GM12878 (cell line): ENCODE measurements at regions not wholly inside any gene's neighbourhood (a gene's known extent, or its start where the extent isn't known, plus 50 kb on each side); places are given as distances from the start of the nearest gene placed in this dataset.
A peak's percentile ranks its signal among the peaks of the same experiment; 100 is the strongest.

Experiments used
- ATAC-seq: fragments of 200-7000 bp; cut with Tn5 transposase; 3 replicates; pipeline ENCODE4 v1.9.1; 2020; ENCODE audit warnings: mild to moderate bottlenecking, moderate library complexity
- BruUV-seq: library from RNA; stranded (reverse); fragments of 400-500 nt; replicated peaks from 2 replicates; lab custom pipeline; 2021; lab: Mats Ljungman, UMichigan
- CTCF ChIA-PET: fragments of 300-600 bp; sonication (Branson Sonifier 250); formaldehyde crosslinking; extraction: SDS; loops from one replicate; lab custom pipeline; 2021; ENCODE audit warnings: inconsistent platforms; lab: Yijun Ruan, JAX
- POLR2A ChIA-PET: fragments of 350-600 bp; formaldehyde crosslinking; extraction: SDS; loops from one replicate; lab custom pipeline; 2021; ENCODE audit warnings: inconsistent platforms; lab: Charles Lee
- RAD21 ChIA-PET: fragments of 300-600 bp; sonication (Branson Sonifier 250); formaldehyde crosslinking; loops from one replicate; lab custom pipeline; 2023; ENCODE audit warnings: antibody characterized with exemption; ENCODE audit not compliant: unreplicated experiment; lab: Charles Lee
- SMC1A ChIA-PET: fragments of 300-600 bp; sonication (Branson Sonifier 250); formaldehyde crosslinking; loops from one replicate; lab custom pipeline; 2023; ENCODE audit not compliant: unreplicated experiment, uncharacterized antibody; lab: Charles Lee
- DNase-seq: peaks from one replicate; pipeline ENCODE4 v3.0.0-alpha.2; 2011; ENCODE audit warnings: low read depth, low spot score
- FAIRE-seq: peaks from 3 replicates; lab custom pipeline; 2011; peaks lifted over from hg19 to GRCh38; lab: Jason Lieb, UNC
- H2AFZ ChIP-seq: 2 replicates; pipeline ENCODE4 v1.6.0; 2011; ENCODE audit warnings: low read depth, low read length, control low read depth; ENCODE audit not compliant: control insufficient read depth
- H3K27ac ChIP-seq: 2 replicates; pipeline ENCODE4 v1.5.1; 2011; ENCODE audit warnings: control low read depth; ENCODE audit not compliant: control insufficient read depth, insufficient read depth
- H3K27me3 ChIP-seq, 2 experiments: replicated peaks in 1 of 2; 2 replicates each; pipeline versions ENCODE4 v1.6.0 to v1.6.1; 2011; ENCODE audit warnings: low read length in 1 of 2; ENCODE audit not compliant: control insufficient read depth in 2 of 2, insufficient read depth in 2 of 2
- H3K36me3 ChIP-seq, 2 experiments: 2 replicates each; pipeline ENCODE4 v1.5.1; 2011; ENCODE audit warnings: low read length in 1 of 2; ENCODE audit not compliant: control insufficient read depth in 2 of 2, insufficient read depth in 2 of 2
- H3K4me1 ChIP-seq: 2 replicates; pipeline ENCODE4 v1.6.1; 2011; ENCODE audit warnings: mild to moderate bottlenecking, low read length, moderate library complexity, mixed read lengths; ENCODE audit not compliant: control insufficient read depth, insufficient read depth
- H3K4me2 ChIP-seq: 2 replicates; pipeline ENCODE4 v1.6.0; 2011; ENCODE audit warnings: control low read depth; ENCODE audit not compliant: control insufficient read depth, insufficient read depth
- H3K4me3 ChIP-seq: fragments of 200-600 bp; sonication (generic); 2 replicates; pipeline ENCODE4 v1.5.1; 2016
- H3K79me2 ChIP-seq: 2 replicates; pipeline ENCODE4 v1.6.0; 2011; ENCODE audit warnings: low read length; ENCODE audit not compliant: control insufficient read depth, insufficient read depth
- H3K9ac ChIP-seq: 2 replicates; pipeline ENCODE4 v1.8.0; 2011; ENCODE audit warnings: low read length, control low read depth, mixed read lengths; ENCODE audit not compliant: control insufficient read depth, insufficient read depth
- H3K9me3 ChIP-seq: replicated peaks from 3 replicates; pipeline ENCODE4 v1.5.1; 2011; ENCODE audit warnings: mild to moderate bottlenecking, low read length; ENCODE audit not compliant: control insufficient read depth, insufficient read depth
- H4K20me1 ChIP-seq: 2 replicates; pipeline ENCODE4 v1.6.0; 2011; ENCODE audit not compliant: control insufficient read depth, insufficient read depth
- CREM ChIP-seq: IDR thresholded peaks from 2 replicates; pipeline ENCODE4 v1.6.1; 2014; ENCODE audit warnings: antibody characterized with exemption, low read depth
- EED ChIP-seq: sonication (generic); IDR thresholded peaks from 2 replicates; pipeline ENCODE4 v1.6.1; 2016; ENCODE audit warnings: antibody characterized with exemption, low read depth
- EGR1 ChIP-seq, 2 experiments: IDR thresholded peaks; 1 replicate in 1 of 2; 2 replicates in 1 of 2; pipeline ENCODE4 v1.6.1; 2011 to 2012; ENCODE audit warnings: low read depth in 2 of 2, low read length in 2 of 2, borderline replicate concordance in 1 of 2, mild to moderate bottlenecking in 1 of 2, moderate library complexity in 1 of 2
- ETV6 ChIP-seq, 2 experiments: fragments of 450-650 bp in 1 of 2; IDR thresholded peaks in 1 of 2; conservative IDR thresholded peaks in 1 of 2; 2 replicates each; pipeline ENCODE4 v1.6.1; 2014; ENCODE audit warnings: antibody characterized with exemption in 1 of 2, borderline replicate concordance in 1 of 2, low read depth in 1 of 2, mild to moderate bottlenecking in 1 of 2, moderate library complexity in 1 of 2
- IKZF1 ChIP-seq: fragments of 450-650 bp; conservative IDR thresholded peaks from 2 replicates; pipeline ENCODE4 v1.6.1; 2017; ENCODE audit warnings: antibody characterized with exemption, mild to moderate bottlenecking
- IKZF2 ChIP-seq, 2 experiments: fragments of 450-650 bp; IDR thresholded peaks; 2 replicates each; pipeline ENCODE4 v1.6.1; 2017; ENCODE audit warnings: mild to moderate bottlenecking in 2 of 2, moderate library complexity in 2 of 2
- MTA2 ChIP-seq: fragments of 450-650 bp; IDR thresholded peaks from 2 replicates; pipeline ENCODE4 v1.6.1; 2016; ENCODE audit warnings: low read depth, mild to moderate bottlenecking, moderate library complexity
- MTA3 ChIP-seq: IDR thresholded peaks from 2 replicates; pipeline ENCODE4 v1.6.1; 2012; ENCODE audit warnings: low read length, inconsistent platforms, borderline replicate concordance
- NFYB ChIP-seq: IDR thresholded peaks from 2 replicates; pipeline ENCODE4 v1.6.1; 2011; ENCODE audit warnings: low read depth, mild to moderate bottlenecking, low read length, improper control_type of control experiment, moderate library complexity; ENCODE audit not compliant: insufficient read depth
- PAX8 ChIP-seq: fragments of 450-650 bp; IDR thresholded peaks from 2 replicates; pipeline ENCODE4 v1.6.1; 2017; ENCODE audit warnings: mild to moderate bottlenecking, moderate library complexity
- POLR2AphosphoS2 ChIP-seq: IDR thresholded peaks from 2 replicates; pipeline ENCODE4 v1.6.1; 2011; ENCODE audit warnings: low read depth, mild to moderate bottlenecking, low read length, improper control_type of control experiment, moderate library complexity
- SREBF1 ChIP-seq: IDR thresholded peaks from 2 replicates; pipeline ENCODE4 v1.6.1; 2012; ENCODE audit warnings: mild to moderate bottlenecking, low read length
- WGBS: methylation state at CpG from one replicate; pipeline ENCODE4 v1.1.6; 2016; ENCODE audit warnings: low lambda C conversion rate; ENCODE audit not compliant: insufficient replicate concordance, insufficient coverage; ENCODE audit errors: missing lambda C conversion rate; 5-methylcytosine and 5-hydroxymethylcytosine counted together
- in situ Hi-C: fragments of 300-500 bp; cut with MboI; formaldehyde crosslinking; loops from 9 replicates; pipeline ENCODE4 v1.14.3; 2018; ENCODE audit warnings: mixed read lengths
- intact Hi-C: fragments of 100-400 bp; cut with micrococcal nuclease; formaldehyde crosslinking; loops from one replicate; pipeline ENCODE4 v1.14.2; 2022; ENCODE audit not compliant: unreplicated experiment
- TF ChIP-seq, protein P1 (sequence below): IDR thresholded peaks from 2 replicates; pipeline ENCODE4 v1.6.1; 2012; ENCODE audit warnings: low read depth, low read length, improper control_type of control experiment
- TF ChIP-seq, protein P2 (sequence below): fragments of 450-650 bp; IDR thresholded peaks from 2 replicates; pipeline ENCODE4 v1.6.1; 2018; ENCODE audit warnings: borderline replicate concordance, mild to moderate bottlenecking; ENCODE audit not compliant: partially characterized antibody
- TF ChIP-seq, protein P3 (sequence below): IDR thresholded peaks from 2 replicates; pipeline ENCODE4 v1.6.1; 2012; ENCODE audit warnings: low read depth, low read length, improper control_type of control experiment
- TF ChIP-seq, protein P4 (sequence below): fragments of 450-650 bp; IDR thresholded peaks from 2 replicates; pipeline ENCODE4 v1.6.1; 2016; ENCODE audit warnings: mild to moderate bottlenecking, moderate library complexity, borderline replicate concordance

DNA sequence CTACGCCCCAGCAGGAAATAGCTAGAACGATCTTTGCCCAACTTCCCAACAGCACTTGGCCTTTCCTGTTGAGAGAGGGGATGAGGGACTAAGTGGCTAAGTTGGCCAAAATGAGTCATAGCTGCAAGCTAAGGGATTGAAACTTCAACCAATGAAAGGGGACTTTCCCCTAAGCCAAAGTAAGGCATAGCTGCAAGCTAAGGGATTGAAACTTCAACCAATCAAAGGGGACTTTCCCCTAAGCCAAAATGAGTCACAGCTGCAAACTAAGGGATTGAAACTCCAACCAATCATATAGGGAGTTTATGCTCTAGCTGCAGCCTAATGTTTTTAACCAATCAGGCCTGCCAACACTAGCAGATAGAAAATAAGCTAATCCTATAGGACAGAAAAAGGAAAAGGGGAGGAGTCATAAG is 100.5 kb upstream of the SSTR1 start:
- whole genome bisulfite sequencing = 29% methylated on average over 2 of the region's 2 CpGs
- CTCF ChIA-PET = interaction anchor here (1.3 kb wide), 1 partner anchor 16 kb away, joined by 3 read pairs; no protein-coding TSS in a partner anchor
- TF ChIP-seq POLR2AphosphoS2 = no peak
- no peak for TF ChIP-seq CREM
- TF ChIP-seq IKZF2 (IDR thresholded peaks at IDR 0.05) = peak; percentile 61 to 72
- TF ChIP-seq SREBF1 = no peak
- no peak for TF ChIP-seq EGR1 (IDR thresholded peaks at IDR 0.05; ENCODE audit: borderline replicate concordance in 1 of 2, low read depth in 2 of 2, low read length in 2 of 2)
- TF ChIP-seq, protein P1, sequence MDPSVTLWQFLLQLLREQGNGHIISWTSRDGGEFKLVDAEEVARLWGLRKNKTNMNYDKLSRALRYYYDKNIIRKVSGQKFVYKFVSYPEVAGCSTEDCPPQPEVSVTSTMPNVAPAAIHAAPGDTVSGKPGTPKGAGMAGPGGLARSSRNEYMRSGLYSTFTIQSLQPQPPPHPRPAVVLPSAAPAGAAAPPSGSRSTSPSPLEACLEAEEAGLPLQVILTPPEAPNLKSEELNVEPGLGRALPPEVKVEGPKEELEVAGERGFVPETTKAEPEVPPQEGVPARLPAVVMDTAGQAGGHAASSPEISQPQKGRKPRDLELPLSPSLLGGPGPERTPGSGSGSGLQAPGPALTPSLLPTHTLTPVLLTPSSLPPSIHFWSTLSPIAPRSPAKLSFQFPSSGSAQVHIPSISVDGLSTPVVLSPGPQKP = no peak
- no peak for TF ChIP-seq ETV6 (conservative IDR thresholded peaks at IDR 0.05 in 1 of 2, IDR thresholded peaks at IDR 0.05 in 1 of 2; ENCODE audit: borderline replicate concordance in 1 of 2, low read depth in 1 of 2)
- TF ChIP-seq PAX8 = no peak
- TF ChIP-seq EED = no peak
- TF ChIP-seq, protein P2, sequence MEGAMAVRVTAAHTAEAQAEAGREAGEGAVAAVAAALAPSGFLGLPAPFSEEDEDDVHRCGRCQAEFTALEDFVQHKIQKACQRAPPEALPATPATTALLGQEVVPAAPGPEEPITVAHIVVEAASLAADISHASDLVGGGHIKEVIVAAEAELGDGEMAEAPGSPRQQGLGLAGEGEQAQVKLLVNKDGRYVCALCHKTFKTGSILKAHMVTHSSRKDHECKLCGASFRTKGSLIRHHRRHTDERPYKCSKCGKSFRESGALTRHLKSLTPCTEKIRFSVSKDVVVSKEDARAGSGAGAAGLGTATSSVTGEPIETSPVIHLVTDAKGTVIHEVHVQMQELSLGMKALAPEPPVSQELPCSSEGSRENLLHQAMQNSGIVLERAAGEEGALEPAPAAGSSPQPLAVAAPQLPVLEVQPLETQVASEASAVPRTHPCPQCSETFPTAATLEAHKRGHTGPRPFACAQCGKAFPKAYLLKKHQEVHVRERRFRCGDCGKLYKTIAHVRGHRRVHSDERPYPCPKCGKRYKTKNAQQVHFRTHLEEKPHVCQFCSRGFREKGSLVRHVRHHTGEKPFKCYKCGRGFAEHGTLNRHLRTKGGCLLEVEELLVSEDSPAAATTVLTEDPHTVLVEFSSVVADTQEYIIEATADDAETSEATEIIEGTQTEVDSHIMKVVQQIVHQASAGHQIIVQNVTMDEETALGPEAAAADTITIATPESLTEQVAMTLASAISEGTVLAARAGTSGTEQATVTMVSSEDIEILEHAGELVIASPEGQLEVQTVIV = no peak
- peak; percentile 38 for TF ChIP-seq IKZF1
- no peak for TF ChIP-seq MTA3
- TF ChIP-seq MTA2 = peak; percentile 35; the same call in 1 of the 2 replicates
- TF ChIP-seq, protein P3, sequence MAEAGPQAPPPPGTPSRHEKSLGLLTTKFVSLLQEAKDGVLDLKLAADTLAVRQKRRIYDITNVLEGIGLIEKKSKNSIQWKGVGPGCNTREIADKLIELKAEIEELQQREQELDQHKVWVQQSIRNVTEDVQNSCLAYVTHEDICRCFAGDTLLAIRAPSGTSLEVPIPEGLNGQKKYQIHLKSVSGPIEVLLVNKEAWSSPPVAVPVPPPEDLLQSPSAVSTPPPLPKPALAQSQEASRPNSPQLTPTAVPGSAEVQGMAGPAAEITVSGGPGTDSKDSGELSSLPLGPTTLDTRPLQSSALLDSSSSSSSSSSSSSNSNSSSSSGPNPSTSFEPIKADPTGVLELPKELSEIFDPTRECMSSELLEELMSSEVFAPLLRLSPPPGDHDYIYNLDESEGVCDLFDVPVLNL = no peak
- 0 out of 2 replicates have a peak, but pooled peaks have one; percentile 8 for TF ChIP-seq NFYB
- TF ChIP-seq, protein P4, sequence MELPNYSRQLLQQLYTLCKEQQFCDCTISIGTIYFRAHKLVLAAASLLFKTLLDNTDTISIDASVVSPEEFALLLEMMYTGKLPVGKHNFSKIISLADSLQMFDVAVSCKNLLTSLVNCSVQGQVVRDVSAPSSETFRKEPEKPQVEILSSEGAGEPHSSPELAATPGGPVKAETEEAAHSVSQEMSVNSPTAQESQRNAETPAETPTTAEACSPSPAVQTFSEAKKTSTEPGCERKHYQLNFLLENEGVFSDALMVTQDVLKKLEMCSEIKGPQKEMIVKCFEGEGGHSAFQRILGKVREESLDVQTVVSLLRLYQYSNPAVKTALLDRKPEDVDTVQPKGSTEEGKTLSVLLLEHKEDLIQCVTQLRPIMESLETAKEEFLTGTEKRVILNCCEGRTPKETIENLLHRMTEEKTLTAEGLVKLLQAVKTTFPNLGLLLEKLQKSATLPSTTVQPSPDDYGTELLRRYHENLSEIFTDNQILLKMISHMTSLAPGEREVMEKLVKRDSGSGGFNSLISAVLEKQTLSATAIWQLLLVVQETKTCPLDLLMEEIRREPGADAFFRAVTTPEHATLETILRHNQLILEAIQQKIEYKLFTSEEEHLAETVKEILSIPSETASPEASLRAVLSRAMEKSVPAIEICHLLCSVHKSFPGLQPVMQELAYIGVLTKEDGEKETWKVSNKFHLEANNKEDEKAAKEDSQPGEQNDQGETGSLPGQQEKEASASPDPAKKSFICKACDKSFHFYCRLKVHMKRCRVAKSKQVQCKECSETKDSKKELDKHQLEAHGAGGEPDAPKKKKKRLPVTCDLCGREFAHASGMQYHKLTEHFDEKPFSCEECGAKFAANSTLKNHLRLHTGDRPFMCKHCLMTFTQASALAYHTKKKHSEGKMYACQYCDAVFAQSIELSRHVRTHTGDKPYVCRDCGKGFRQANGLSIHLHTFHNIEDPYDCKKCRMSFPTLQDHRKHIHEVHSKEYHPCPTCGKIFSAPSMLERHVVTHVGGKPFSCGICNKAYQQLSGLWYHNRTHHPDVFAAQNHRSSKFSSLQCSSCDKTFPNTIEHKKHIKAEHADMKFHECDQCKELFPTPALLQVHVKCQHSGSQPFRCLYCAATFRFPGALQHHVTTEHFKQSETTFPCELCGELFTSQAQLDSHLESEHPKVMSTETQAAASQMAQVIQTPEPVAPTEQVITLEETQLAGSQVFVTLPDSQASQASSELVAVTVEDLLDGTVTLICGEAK = no peak

More for the DNA sequence above, 100.5 kb upstream of the SSTR1 start:
- H3K4me3 ChIP-seq = no peak overlapping the region
- ATAC-seq = peak; percentile 61
- ChIA-PET POLR2A (no interaction called here), RAD21 (no interaction called here), SMC1A (interaction anchor here (0.8 to 1.1 kb wide), 2 partner anchors 26 to 35 kb away, joined by 3 read pairs; no protein-coding TSS in a partner anchor)
- no TSS peak for BruUV-seq
- FAIRE-seq = no peak
- in situ Hi-C loops = no loop called here
- no peaks in the 10 kb centered on the region; the same call in 2 of the 3 replicates for H3K9me3 ChIP-seq
- no peaks in the 10 kb centered on the region for H4K20me1 ChIP-seq
- no peak overlapping the region for H3K4me2 ChIP-seq
- H3K4me1 ChIP-seq = no peaks in the 10 kb centered on the region
- H3K27me3 ChIP-seq = no peaks in the 10 kb centered on the region
- H3K9ac ChIP-seq = no peak overlapping the region
- no peak overlapping the region for H3K27ac ChIP-seq
- peak; percentile 1 for DNase-seq
- H3K79me2 ChIP-seq = no peaks in the 10 kb centered on the region
- intact Hi-C loops = no loop called here
- H2AFZ ChIP-seq = no peak overlapping the region
- no peaks in the 10 kb centered on the region for H3K36me3 ChIP-seq
